ENCODE measurements at regions not wholly inside any gene's neighbourhood (a gene's known extent, or its start where the extent isn't known, plus 50 kb on each side); places are given as distances from the start of the nearest gene placed in this dataset.
"Not testable (repeated sequence)": the region's sequence is repeated elsewhere in the genome, so short reads cannot be mapped to it uniquely, and the experiment has no call there.

- no peak for DNase-seq (ENCODE audit: low spot score)
These were observed 181.5 kb downstream of the CWF19L2 start for GRCh38 chr11:107276077-107276476.

GRCh38 chr11:107275632-107276031 lies 182.0 kb downstream of the CWF19L2 start:
- no peak for DNase-seq (ENCODE audit: low spot score)

GRCh38 chr11:107274138-107274537 lies 183.5 kb downstream of the CWF19L2 start:
- no peak for DNase-seq (ENCODE audit: low spot score)

GRCh38 chr11:107272561-107272960 lies 185.1 kb downstream of the CWF19L2 start:
- DNase-seq (ENCODE audit: low spot score) = no peak

- DNase-seq (ENCODE audit: low spot score) = no peak
These were observed 186.2 kb downstream of the CWF19L2 start for GRCh38 chr11:107271425-107271824.

- DNase-seq (ENCODE audit: low spot score) = no peak
These were observed 188.6 kb downstream of the CWF19L2 start for GRCh38 chr11:107268977-107269376.

GRCh38 chr11:107266455-107266854 lies 191.2 kb downstream of the CWF19L2 start:
- DNase-seq (ENCODE audit: low spot score) = no peak

- no peak for DNase-seq (ENCODE audit: low spot score)
These were observed 192.0 kb downstream of the CWF19L2 start for GRCh38 chr11:107265591-107266121.

- no peak for DNase-seq (ENCODE audit: low spot score)
These were observed 193.6 kb downstream of the CWF19L2 start for GRCh38 chr11:107263844-107264563.

- DNase-seq (ENCODE audit: low spot score) = no peak
These were observed 197.8 kb downstream of the CWF19L2 start for GRCh38 chr11:107259811-107260221.

GRCh38 chr11:107257710-107258109 lies 199.9 kb downstream of the CWF19L2 start:
- no peak for DNase-seq (ENCODE audit: low spot score)

GRCh38 chr11:107253661-107254060 lies 204.0 kb downstream of the CWF19L2 start:
- not testable (repeated sequence) for DNase-seq (ENCODE audit: low spot score)

GRCh38 chr11:107252429-107253161 lies 205.0 kb downstream of the CWF19L2 start:
- DNase-seq (ENCODE audit: low spot score) = no peak

- DNase-seq (ENCODE audit: low spot score) = no peak
These were observed 206.3 kb downstream of the CWF19L2 start for GRCh38 chr11:107251298-107251697.

GRCh38 chr11:107250017-107250416 lies 207.6 kb downstream of the CWF19L2 start:
- peak; percentile 38 for DNase-seq (ENCODE audit: low spot score)

- no peak for DNase-seq (ENCODE audit: low spot score)
These were observed 208.6 kb downstream of the CWF19L2 start for GRCh38 chr11:107249054-107249453.

GRCh38 chr11:107247167-107247861 lies 210.3 kb downstream of the CWF19L2 start:
- DNase-seq (ENCODE audit: low spot score) = no peak

GRCh38 chr11:107243929-107244328 lies 213.7 kb downstream of the CWF19L2 start:
- no peak for DNase-seq (ENCODE audit: low spot score)

- no peak for DNase-seq (ENCODE audit: low spot score)
These were observed 214.2 kb upstream of the GUCY1A2 start for GRCh38 chr11:107232451-107232850.

GRCh38 chr11:107224836-107225235 lies 206.6 kb upstream of the GUCY1A2 start:
- DNase-seq (ENCODE audit: low spot score) = no peak

- DNase-seq (ENCODE audit: low spot score) = no peak
These were observed 204.7 kb upstream of the GUCY1A2 start for GRCh38 chr11:107222916-107223460.

GRCh38 chr11:107222431-107222830 lies 204.2 kb upstream of the GUCY1A2 start:
- DNase-seq (ENCODE audit: low spot score) = no peak

Data from iPS-NIHi11 (cell line).